Neutrophil (primary cell): ENCODE measurements at regions not wholly inside any gene's neighbourhood (a gene's known extent, or its start where the extent isn't known, plus 50 kb on each side); places are given as distances from the start of the nearest gene placed in this dataset.
"Not testable (repeated sequence)": the region's sequence is repeated elsewhere in the genome, so short reads cannot be mapped to it uniquely, and the experiment has no call there.

Experiments used
- H3K27ac ChIP-seq: fragments of 200-600 bp; sonication (generic); 2 replicates; pipeline ENCODE4 v1.5.1; 2016; ENCODE audit warnings: mild to moderate bottlenecking, moderate library complexity
- H3K27me3 ChIP-seq: fragments of 200-600 bp; sonication (generic); 2 replicates; pipeline ENCODE4 v1.6.0; 2016; ENCODE audit warnings: mild to moderate bottlenecking
- H3K36me3 ChIP-seq: fragments of 200-600 bp; sonication (generic); 2 replicates; pipeline ENCODE4 v1.5.1; 2017
- H3K4me1 ChIP-seq, 2 experiments: fragments of 200-600 bp in 1 of 2; sonication (generic) in 1 of 2; 1 replicate in 1 of 2; 2 replicates in 1 of 2; pipeline versions ENCODE4 v1.5.1 to v1.6.1; 2013 to 2016; ENCODE audit warnings: low read depth in 1 of 2, low read length in 1 of 2, mild to moderate bottlenecking in 1 of 2, moderate library complexity in 1 of 2; ENCODE audit not compliant: control insufficient read depth in 1 of 2, insufficient read depth in 1 of 2
- H3K4me3 ChIP-seq, 2 experiments: fragments of 200-600 bp in 1 of 2; sonication (generic) in 1 of 2; 1 replicate in 1 of 2; 2 replicates in 1 of 2; pipeline ENCODE4 v1.5.1; 2013 to 2016; ENCODE audit warnings: low read depth in 1 of 2, low read length in 1 of 2, mild to moderate bottlenecking in 1 of 2, moderate library complexity in 1 of 2
- H3K9me3 ChIP-seq: fragments of 200-600 bp; sonication (generic); 2 replicates; pipeline ENCODE4 v1.5.1; 2016
- CTCF ChIP-seq: fragments of 200-600 bp; sonication (generic); IDR thresholded peaks from 2 replicates; pipeline ENCODE4 v1.5.1; 2016; ENCODE audit warnings: antibody characterized with exemption

DNA sequence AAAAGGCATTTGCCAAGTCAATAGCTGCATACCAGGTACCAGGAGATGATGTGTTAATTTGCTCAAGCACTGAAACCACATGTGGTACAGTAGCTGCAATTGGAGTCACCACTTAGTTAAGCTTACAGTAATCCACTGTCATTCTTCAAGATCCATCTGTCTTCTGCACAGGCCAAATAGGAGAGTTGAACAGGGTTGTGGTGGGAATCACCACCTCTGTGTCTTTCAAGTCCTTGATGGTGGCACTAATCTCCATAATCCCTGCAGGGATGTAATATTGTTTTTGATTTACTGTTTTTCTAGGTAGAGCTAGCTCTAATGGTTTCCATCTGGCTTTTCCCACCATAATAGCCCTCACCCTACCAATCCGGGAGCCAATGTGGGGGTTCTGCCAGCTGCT is 91.9 kb downstream of the FCRL5 start:
- no peak overlapping the region for H3K4me3 ChIP-seq
- H3K27ac ChIP-seq: no peak overlapping the region
- H3K4me1 ChIP-seq: no peaks in the 10 kb centered on the region
- no peaks in the 10 kb centered on the region for H3K36me3 ChIP-seq
- no peak for TF ChIP-seq CTCF
- H3K27me3 ChIP-seq: no peaks in the 10 kb centered on the region
- no peaks in the 10 kb centered on the region for H3K9me3 ChIP-seq

DNA sequence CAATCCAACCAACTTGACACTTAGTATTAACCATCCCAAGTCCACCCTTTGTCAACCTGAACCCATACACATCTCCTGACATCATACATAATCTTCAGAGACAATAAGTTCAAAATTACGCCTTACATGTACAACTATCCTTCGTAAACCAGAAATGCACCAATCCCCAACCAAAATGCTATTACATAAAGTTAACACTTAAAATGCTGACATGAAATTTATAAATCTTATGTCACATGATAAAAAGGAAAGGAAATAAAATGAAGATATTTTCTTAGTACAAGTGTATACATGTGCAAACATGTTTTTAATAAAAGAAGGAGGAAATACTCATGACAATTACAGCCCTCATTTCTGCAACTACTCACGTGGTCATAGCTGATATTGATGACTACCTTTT is 95.0 kb downstream of the FCRL5 start:
- Histone ChIP-seq H3K27me3 (no peaks in the 10 kb centered on the region), H3K36me3 (no peaks in the 10 kb centered on the region), H3K4me1 (no peaks in the 10 kb centered on the region), H3K27ac (no peak overlapping the region), H3K4me3 (no peak overlapping the region), H3K9me3 (no peaks in the 10 kb centered on the region)
- no peak for TF ChIP-seq CTCF

DNA sequence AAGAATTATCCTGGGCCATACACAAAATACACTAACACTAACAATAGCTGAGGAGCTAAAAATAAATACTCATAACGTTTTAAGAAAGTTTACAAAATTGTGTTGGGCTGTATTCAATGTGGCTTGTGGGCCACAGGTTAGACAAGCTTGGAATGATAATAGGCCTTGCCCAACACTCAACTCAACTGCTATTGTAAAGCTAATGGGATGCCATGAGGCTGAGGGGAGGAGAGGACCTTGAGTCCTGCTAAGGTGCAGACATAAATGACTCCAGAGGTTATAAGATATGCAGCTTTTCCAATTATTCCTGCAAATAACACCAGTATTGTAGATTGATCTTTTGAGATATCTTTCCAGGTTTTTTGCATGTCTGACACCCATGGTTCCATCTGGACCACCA is 97.0 kb downstream of the FCRL5 start:
- H3K4me1 ChIP-seq: no peaks in the 10 kb centered on the region
- H3K27me3 ChIP-seq: no peaks in the 10 kb centered on the region
- no peak overlapping the region for H3K27ac ChIP-seq
- no peak for TF ChIP-seq CTCF
- H3K4me3 ChIP-seq: no peak overlapping the region
- no peaks in the 10 kb centered on the region for H3K36me3 ChIP-seq
- no peaks in the 10 kb centered on the region for H3K9me3 ChIP-seq

DNA sequence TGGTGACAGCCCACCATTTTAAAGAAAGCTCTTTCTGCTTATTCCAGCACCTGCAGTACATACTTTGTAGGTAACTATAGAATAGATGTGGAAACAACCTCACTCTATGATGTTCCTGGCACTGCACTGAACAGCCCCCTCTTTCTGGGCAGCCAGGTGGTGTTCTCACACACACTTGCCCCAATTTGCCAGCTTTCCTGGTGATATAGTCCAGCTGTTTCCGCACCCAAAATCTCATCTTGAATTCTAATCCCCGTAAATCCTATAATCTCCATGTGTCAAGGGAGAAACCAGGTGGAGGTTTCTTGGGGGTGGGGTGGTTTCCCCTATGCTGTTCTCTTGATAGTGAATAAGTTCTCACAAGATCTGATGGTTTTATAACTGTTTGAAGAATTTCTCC is 102.2 kb downstream of the FCRL5 start:
- Histone ChIP-seq H3K4me1 (no peaks in the 10 kb centered on the region), H3K9me3 (no peaks in the 10 kb centered on the region), H3K27ac (no peak overlapping the region), H3K4me3 (no peak overlapping the region), H3K27me3 (no peaks in the 10 kb centered on the region), H3K36me3 (no peaks in the 10 kb centered on the region)
- TF ChIP-seq CTCF: no peak

DNA sequence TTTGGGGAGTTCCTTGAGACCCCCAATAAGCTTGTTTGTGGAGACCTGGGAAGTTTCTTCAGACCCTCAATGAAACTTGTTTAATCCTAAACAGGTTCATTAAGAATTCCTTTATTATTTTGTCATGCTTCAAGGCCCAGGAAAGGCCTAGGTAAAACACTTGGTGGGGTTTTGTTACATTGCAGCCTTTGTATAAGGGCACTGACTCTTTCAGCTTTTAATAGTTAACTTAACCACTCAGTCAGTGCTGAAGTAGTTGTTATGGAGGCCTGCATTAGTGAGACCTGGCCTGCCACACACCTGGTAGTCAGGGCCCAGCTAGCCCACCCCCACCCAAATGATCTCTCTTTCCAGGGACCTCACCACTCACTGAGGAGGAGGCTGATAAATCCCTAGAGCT is 103.7 kb downstream of the FCRL5 start:
- Histone ChIP-seq H3K36me3 (no peaks in the 10 kb centered on the region), H3K27me3 (no peaks in the 10 kb centered on the region), H3K27ac (no peak overlapping the region), H3K9me3 (no peaks in the 10 kb centered on the region), H3K4me3 (no peak overlapping the region), H3K4me1 (no peaks in the 10 kb centered on the region)
- no peak for TF ChIP-seq CTCF

DNA sequence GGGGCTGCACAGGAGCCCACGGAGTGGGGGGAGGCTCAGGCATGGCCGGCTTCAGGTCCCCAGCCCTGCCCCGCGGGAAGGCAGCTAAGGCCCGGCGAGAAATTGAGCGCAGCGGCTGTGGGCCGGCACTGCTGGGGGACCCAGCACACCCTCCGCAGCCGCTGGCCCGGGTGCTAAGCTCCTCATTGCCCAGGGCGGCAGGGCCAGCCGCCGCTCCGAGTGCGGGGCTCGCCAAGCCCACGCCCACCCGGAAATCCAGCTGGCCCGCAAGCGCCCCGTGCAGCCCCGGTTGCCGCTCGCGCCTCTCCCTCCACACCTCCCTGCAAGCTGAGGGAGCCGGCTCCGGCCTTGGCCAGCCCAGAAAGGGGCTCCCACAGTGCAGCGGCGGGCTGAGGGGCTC is 106.0 kb downstream of the FCRL5 start:
- H3K4me3 ChIP-seq, H3K36me3 ChIP-seq, H3K27ac ChIP-seq, H3K9me3 ChIP-seq, H3K27me3 ChIP-seq, H3K4me1 ChIP-seq: not testable (repeated sequence)

- not testable (repeated sequence) for H3K9me3 ChIP-seq, H3K36me3 ChIP-seq, H3K27ac ChIP-seq, H3K4me1 ChIP-seq, H3K27me3 ChIP-seq, H3K4me3 ChIP-seq
Measured at GRCh38 chr1:157445616-157446140, 106.6 kb downstream of the FCRL5 start.
